IMR-90 (cell line): ENCODE measurements at regions not wholly inside any gene's neighbourhood (a gene's known extent, or its start where the extent isn't known, plus 50 kb on each side); places are given as distances from the start of the nearest gene placed in this dataset.

Source experiments
- ATAC-seq: fragments of 200-7000 bp; cut with Tn5 transposase; 2 replicates; pipeline ENCODE4 v1.9.1; 2020; ENCODE audit warnings: low read depth, mild to moderate bottlenecking, moderate library complexity
- BruUV-seq: library from RNA; stranded (reverse); fragments of 400-500 nt; replicated peaks from 2 replicates; lab custom pipeline; 2021; lab: Mats Ljungman, UMichigan
- CTCF ChIA-PET: fragments of 300-600 bp; formaldehyde crosslinking; extraction: SDS; loops from one replicate; lab custom pipeline; 2021; ENCODE audit warnings: antibody characterized with exemption; lab: Yijun Ruan, JAX
- POLR2A ChIA-PET: fragments of 300-600 bp; sonication (Branson Sonifier 250); formaldehyde crosslinking; loops from one replicate; lab custom pipeline; 2022; ENCODE audit warnings: antibody characterized with exemption; ENCODE audit not compliant: unreplicated experiment; lab: Charles Lee
- DNase-seq: peaks from one replicate; pipeline ENCODE4 v3.0.0; 2013
- H2AFZ ChIP-seq: replicated peaks from 2 replicates; pipeline ENCODE3; 2013; ENCODE audit warnings: low read length, mild to moderate bottlenecking; ENCODE audit not compliant: poor library complexity
- H2AK5ac ChIP-seq: 2 replicates; pipeline ENCODE4 v1.6.1; 2013; ENCODE audit warnings: low read depth, low read length, inconsistent platforms
- H2AK9ac ChIP-seq: replicated peaks from 2 replicates; pipeline ENCODE3; 2013; ENCODE audit warnings: mild to moderate bottlenecking, low read depth, low read length, moderate library complexity; ENCODE audit not compliant: poor library complexity
- H2BK120ac ChIP-seq: 2 replicates; pipeline ENCODE4 v1.6.1; 2013; ENCODE audit warnings: low read depth, low read length, inconsistent platforms
- H2BK15ac ChIP-seq: 3 replicates; pipeline ENCODE4 v1.6.1; 2013; ENCODE audit warnings: low read depth, low read length, inconsistent platforms
- H2BK20ac ChIP-seq: 2 replicates; pipeline ENCODE4 v1.6.1; 2013; ENCODE audit warnings: low read depth, mild to moderate bottlenecking, inconsistent platforms, low read length, moderate library complexity
- H2BK5ac ChIP-seq: 2 replicates; pipeline ENCODE4 v1.6.1; 2013; ENCODE audit warnings: mild to moderate bottlenecking, low read depth, low read length, inconsistent platforms; ENCODE audit not compliant: poor library complexity, severe bottlenecking
- H3K14ac ChIP-seq: replicated peaks from 2 replicates; pipeline ENCODE4 v1.6.1; 2013; ENCODE audit warnings: low read depth, low read length, inconsistent platforms
- H3K18ac ChIP-seq: 2 replicates; pipeline ENCODE4 v1.6.1; 2013; ENCODE audit warnings: low read depth, low read length, control low read depth
- H3K23ac ChIP-seq: 2 replicates; pipeline ENCODE4 v1.6.1; 2013; ENCODE audit warnings: low read depth, low read length, inconsistent platforms
- H3K27ac ChIP-seq: 2 replicates; pipeline ENCODE4 v1.5.1; 2013; ENCODE audit warnings: mild to moderate bottlenecking, control low read depth, low read length; ENCODE audit not compliant: insufficient read depth
- H3K27me3 ChIP-seq: 2 replicates; pipeline ENCODE4 v1.6.1; 2013; ENCODE audit warnings: low read length; ENCODE audit not compliant: control insufficient read depth, insufficient read depth
- H3K36me3 ChIP-seq: 2 replicates; pipeline ENCODE4 v1.6.1; 2013; ENCODE audit warnings: low read length, mixed read lengths; ENCODE audit not compliant: control insufficient read depth, insufficient read depth
- H3K4ac ChIP-seq: 2 replicates; pipeline ENCODE4 v1.6.1; 2013; ENCODE audit warnings: low read depth, low read length, inconsistent platforms
- H3K4me1 ChIP-seq: 2 replicates; pipeline ENCODE4 v1.6.1; 2013; ENCODE audit warnings: low read length, mixed read lengths; ENCODE audit not compliant: control insufficient read depth, insufficient read depth
- H3K4me2 ChIP-seq: 2 replicates; pipeline ENCODE4 v1.6.1; 2013; ENCODE audit warnings: low read depth, mild to moderate bottlenecking, control low read depth, low read length, moderate library complexity
- H3K4me3 ChIP-seq: 2 replicates; pipeline ENCODE4 v1.5.1; 2013; ENCODE audit warnings: low read depth, mild to moderate bottlenecking, control low read depth, low read length, moderate library complexity; ENCODE audit not compliant: insufficient read depth
- H3K56ac ChIP-seq: 2 replicates; pipeline ENCODE4 v1.6.1; 2013; ENCODE audit warnings: low read length, inconsistent platforms; ENCODE audit not compliant: insufficient read depth; ENCODE audit errors: extremely low read depth
- H3K79me1 ChIP-seq, 2 experiments: 2 replicates each; pipeline ENCODE4 v1.6.1; 2013; ENCODE audit warnings: low read length in 2 of 2, inconsistent platforms in 1 of 2, low read depth in 1 of 2
- H3K9ac ChIP-seq: 2 replicates; pipeline ENCODE4 v1.6.1; 2013; ENCODE audit warnings: low read depth, low read length, control low read depth
- H3K9me1 ChIP-seq: 2 replicates; pipeline ENCODE4 v1.6.1; 2013; ENCODE audit warnings: low read length, inconsistent platforms; ENCODE audit not compliant: insufficient read depth
- H3K9me3 ChIP-seq: 2 replicates; pipeline ENCODE4 v1.6.1; 2013; ENCODE audit warnings: low read length; ENCODE audit not compliant: control insufficient read depth, insufficient read depth
- H4K20me1 ChIP-seq: 2 replicates; pipeline ENCODE4 v1.6.1; 2013; ENCODE audit warnings: low read length, inconsistent platforms; ENCODE audit not compliant: insufficient read depth
- H4K5ac ChIP-seq: 2 replicates; pipeline ENCODE4 v1.6.1; 2013; ENCODE audit warnings: mild to moderate bottlenecking, low read depth, low read length, control low read depth
- H4K8ac ChIP-seq, 2 experiments: 2 replicates each; pipeline ENCODE4 v1.6.1; 2013; ENCODE audit warnings: low read depth in 2 of 2, low read length in 2 of 2, control low read depth in 1 of 2, inconsistent platforms in 1 of 2
- H4K91ac ChIP-seq: 2 replicates; pipeline ENCODE4 v1.6.1; 2013; ENCODE audit warnings: low read depth, low read length, inconsistent platforms; ENCODE audit not compliant: insufficient read depth
- ELK1 ChIP-seq: fragments of 150-350 bp; IDR thresholded peaks from 2 replicates; pipeline ENCODE4 v1.6.1; 2016; ENCODE audit warnings: low read depth, mild to moderate bottlenecking, low read length, moderate library complexity, borderline replicate concordance
- FOS ChIP-seq: fragments of 150-350 bp; IDR thresholded peaks from 2 replicates; pipeline ENCODE4 v1.6.1; 2016; ENCODE audit warnings: low read depth, low read length
- MAFK ChIP-seq: IDR thresholded peaks from 2 replicates; pipeline ENCODE4 v1.6.1; 2012; ENCODE audit warnings: low read depth, low read length, improper control_type of control experiment
- POLR2A ChIP-seq: IDR thresholded peaks from 2 replicates; pipeline ENCODE4 v1.6.1; 2012; ENCODE audit warnings: mild to moderate bottlenecking, low read depth, low read length
- RFX5 ChIP-seq: IDR thresholded peaks from 2 replicates; pipeline ENCODE4 v1.8.0; 2012; ENCODE audit warnings: low read depth, mild to moderate bottlenecking, low read length, moderate library complexity
- WGBS, 2 experiments: methylation state at CpG; one replicate each; pipeline versions ENCODE4 v1.1.5 to v1.1.7; 2013; ENCODE audit warnings: missing lambda C conversion rate in 2 of 2; ENCODE audit not compliant: insufficient read length in 1 of 2; ENCODE audit errors: extremely low coverage in 2 of 2; 5-methylcytosine and 5-hydroxymethylcytosine counted together
- dilution Hi-C: fragments of 300-500 bp; cut with HindIII; formaldehyde crosslinking; loops from one replicate; pipeline ENCODE4 v1.14.3; 2018; ENCODE audit warnings: low sequenced_read_pairs; ENCODE audit not compliant: unreplicated experiment
- in situ Hi-C: fragments of 300-500 bp; cut with MboI; formaldehyde crosslinking; loops from 3 replicates; pipeline ENCODE4 v1.14.3; 2019; ENCODE audit warnings: low sequenced_read_pairs, inconsistent platforms, mixed read lengths
- intact Hi-C: fragments of 100-400 bp; cut with micrococcal nuclease; formaldehyde crosslinking; loops from 2 replicates; pipeline ENCODE4 v1.10.0; 2022

GRCh38 chr11:134781380-134781866 is 369.4 kb upstream of the B3GAT1 start:
- BruUV-seq: no TSS peak
- H3K4me1 ChIP-seq: no peaks in the 10 kb centered on the region
- no peak overlapping the region for H2BK5ac ChIP-seq
- H3K14ac ChIP-seq: no peak overlapping the region
- H3K36me3 ChIP-seq: no peaks in the 10 kb centered on the region
- TF ChIP-seq MAFK: no peak
- no peak for TF ChIP-seq RFX5
- no peak for TF ChIP-seq POLR2A
- no peak for TF ChIP-seq ELK1
- TF ChIP-seq FOS: no peak
- H2AK5ac ChIP-seq: no peak overlapping the region
- no peak overlapping the region for H3K4me3 ChIP-seq
- H3K56ac ChIP-seq: no peak overlapping the region
- no peak overlapping the region for H4K5ac ChIP-seq
- DNase-seq (no peak), ATAC-seq (no peak)
- no peak overlapping the region for H2AK9ac ChIP-seq
- ChIA-PET CTCF (no interaction called here), POLR2A (no interaction called here)
- no peak overlapping the region for H2BK20ac ChIP-seq
- H3K79me1 ChIP-seq: no peaks in the 10 kb centered on the region
- no peak overlapping the region for H3K4me2 ChIP-seq
- peaks cover 26% of the 10 kb centered on the region for H3K9me3 ChIP-seq
- no peak overlapping the region for H4K8ac ChIP-seq
- no peak overlapping the region for H2BK120ac ChIP-seq
- no peak overlapping the region for H3K9ac ChIP-seq
- H3K27me3 ChIP-seq: no peaks in the 10 kb centered on the region
- no peak overlapping the region for H4K91ac ChIP-seq
- no peak overlapping the region for H3K27ac ChIP-seq
- WGBS, 2 experiments: no CpG with 5 or more reads among the region's 3 CpGs
- intact Hi-C loops: no loop called here
- H3K23ac ChIP-seq: no peak overlapping the region
- in situ Hi-C loops: no loop called here
- H2BK15ac ChIP-seq: no peak overlapping the region
- no peak overlapping the region for H3K4ac ChIP-seq
- H3K9me1 ChIP-seq: no peaks in the 10 kb centered on the region
- dilution Hi-C loops: no loop called here
- H4K20me1 ChIP-seq: no peaks in the 10 kb centered on the region
- H2AFZ ChIP-seq: no peak overlapping the region
- H3K18ac ChIP-seq: no peak overlapping the region
